HG03175 (cell line): ENCODE measurements at regions not wholly inside any gene's neighbourhood (a gene's known extent, or its start where the extent isn't known, plus 50 kb on each side); places are given as distances from the start of the nearest gene placed in this dataset.
"Not testable (repeated sequence)": the region's sequence is repeated elsewhere in the genome, so short reads cannot be mapped to it uniquely, and the experiment has no call there.

Source experiments
- ATAC-seq: cut with Tn5 transposase; IDR thresholded peaks from one replicate; pipeline ENCODE4 v1.9.1; 2021; ENCODE audit warnings: mild to moderate bottlenecking, moderate library complexity; ENCODE audit not compliant: unreplicated experiment

GRCh38 chr12:24679126-24679525 is 269.8 kb downstream of the BCAT1 start:
- no peak for ATAC-seq

- no peak for ATAC-seq
Measured at GRCh38 chr12:24678436-24678835, 270.5 kb downstream of the BCAT1 start.

DNA sequence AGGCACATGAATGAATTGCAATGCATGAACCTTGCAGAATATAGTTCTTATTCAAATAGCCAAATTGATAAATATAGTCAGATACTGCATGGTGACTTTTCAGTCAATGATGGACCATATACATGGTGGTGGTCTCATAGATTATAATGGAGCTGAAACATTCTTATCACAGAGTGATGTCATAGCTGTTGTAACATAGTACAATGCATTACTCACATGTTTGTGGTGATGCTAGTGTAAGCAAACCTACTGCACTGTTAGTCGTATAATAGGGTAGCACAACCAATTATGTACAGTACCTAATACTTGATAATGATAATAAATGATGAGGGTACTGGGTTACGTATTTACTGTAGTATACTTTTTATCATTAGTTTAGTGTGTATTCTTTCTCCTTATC is 280.3 kb downstream of the BCAT1 start:
- no peak for ATAC-seq

DNA sequence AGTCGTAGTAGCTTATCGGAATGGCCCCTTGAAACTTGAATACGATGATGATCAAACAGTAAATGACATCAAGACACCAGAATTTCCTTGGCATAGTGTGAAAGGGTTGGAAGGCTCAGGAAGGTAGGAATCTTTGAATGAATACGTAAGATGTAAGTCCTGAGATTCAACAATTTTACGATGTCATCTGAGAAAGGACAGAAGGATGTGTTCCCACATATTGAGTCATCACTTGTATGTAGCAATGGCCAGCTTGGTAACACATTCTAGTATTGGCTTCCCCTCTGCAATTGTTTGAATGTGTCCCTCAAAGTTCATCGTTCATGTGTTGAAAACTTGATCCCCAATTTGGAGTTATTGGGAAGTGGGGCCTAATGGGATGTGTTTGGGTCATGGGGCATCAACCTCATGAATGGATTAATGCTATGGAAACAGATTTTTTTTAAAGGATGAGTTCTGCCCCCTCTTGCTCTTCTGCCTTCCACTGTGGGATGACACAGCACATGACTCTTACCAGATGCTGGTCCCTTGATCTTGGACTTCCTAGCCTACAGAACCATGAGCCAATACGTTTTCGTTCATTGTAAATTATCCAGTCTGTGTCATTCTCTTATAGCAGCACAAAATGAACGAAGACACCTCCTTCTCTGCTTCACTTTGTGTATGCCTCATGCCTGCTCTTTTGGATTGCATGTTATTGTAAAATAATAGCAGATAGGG is 284.6 kb downstream of the BCAT1 start:
- no peak for ATAC-seq

- ATAC-seq: no peak
Measured at GRCh38 chr12:24661657-24662096, 287.2 kb downstream of the BCAT1 start.

GRCh38 chr12:24659016-24659415 is 289.9 kb downstream of the BCAT1 start:
- no peak for ATAC-seq

GRCh38 chr12:24654344-24654743 is 294.6 kb downstream of the BCAT1 start:
- ATAC-seq: not testable (repeated sequence)

DNA sequence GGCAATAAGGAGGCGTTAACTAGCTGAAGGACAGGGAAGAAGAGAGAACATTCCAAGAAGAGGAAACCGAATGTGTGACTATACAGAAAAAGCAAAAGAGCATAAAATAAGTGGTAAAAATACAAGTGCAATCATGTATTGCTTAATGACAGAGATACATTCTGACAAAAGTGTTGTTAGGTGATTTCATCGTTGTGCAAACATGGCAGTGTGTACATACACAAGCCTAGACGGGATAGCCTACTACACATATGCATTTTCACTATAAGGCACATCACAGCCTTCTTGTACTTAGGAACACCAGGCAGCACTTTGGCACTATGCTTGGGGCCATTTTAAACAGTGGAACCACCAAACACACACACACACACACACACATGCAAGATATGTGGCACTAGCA is 299.3 kb downstream of the BCAT1 start:
- ATAC-seq: no peak

DNA sequence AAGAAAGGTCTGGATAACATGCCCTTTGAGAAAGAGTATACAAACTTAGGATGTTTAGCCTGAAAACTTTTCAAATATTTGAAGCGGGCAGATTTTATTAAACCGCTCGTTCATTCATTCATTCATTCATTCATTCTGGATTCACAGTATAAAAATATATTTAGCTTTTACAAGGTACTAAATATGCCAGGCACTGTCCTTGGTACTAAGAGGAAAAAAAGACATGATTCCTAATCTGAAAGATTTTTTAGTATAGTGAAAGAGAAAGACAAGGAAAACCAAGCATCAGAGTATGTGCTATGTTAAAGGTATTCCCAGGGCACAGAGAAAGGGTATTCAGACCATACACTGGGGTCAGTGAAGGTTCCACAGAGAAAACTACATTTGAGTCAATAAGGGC is 299.7 kb downstream of the BCAT1 start:
- no peak for ATAC-seq

- no peak for ATAC-seq
Measured at GRCh38 chr12:24645254-24645653, 303.6 kb downstream of the BCAT1 start.

DNA sequence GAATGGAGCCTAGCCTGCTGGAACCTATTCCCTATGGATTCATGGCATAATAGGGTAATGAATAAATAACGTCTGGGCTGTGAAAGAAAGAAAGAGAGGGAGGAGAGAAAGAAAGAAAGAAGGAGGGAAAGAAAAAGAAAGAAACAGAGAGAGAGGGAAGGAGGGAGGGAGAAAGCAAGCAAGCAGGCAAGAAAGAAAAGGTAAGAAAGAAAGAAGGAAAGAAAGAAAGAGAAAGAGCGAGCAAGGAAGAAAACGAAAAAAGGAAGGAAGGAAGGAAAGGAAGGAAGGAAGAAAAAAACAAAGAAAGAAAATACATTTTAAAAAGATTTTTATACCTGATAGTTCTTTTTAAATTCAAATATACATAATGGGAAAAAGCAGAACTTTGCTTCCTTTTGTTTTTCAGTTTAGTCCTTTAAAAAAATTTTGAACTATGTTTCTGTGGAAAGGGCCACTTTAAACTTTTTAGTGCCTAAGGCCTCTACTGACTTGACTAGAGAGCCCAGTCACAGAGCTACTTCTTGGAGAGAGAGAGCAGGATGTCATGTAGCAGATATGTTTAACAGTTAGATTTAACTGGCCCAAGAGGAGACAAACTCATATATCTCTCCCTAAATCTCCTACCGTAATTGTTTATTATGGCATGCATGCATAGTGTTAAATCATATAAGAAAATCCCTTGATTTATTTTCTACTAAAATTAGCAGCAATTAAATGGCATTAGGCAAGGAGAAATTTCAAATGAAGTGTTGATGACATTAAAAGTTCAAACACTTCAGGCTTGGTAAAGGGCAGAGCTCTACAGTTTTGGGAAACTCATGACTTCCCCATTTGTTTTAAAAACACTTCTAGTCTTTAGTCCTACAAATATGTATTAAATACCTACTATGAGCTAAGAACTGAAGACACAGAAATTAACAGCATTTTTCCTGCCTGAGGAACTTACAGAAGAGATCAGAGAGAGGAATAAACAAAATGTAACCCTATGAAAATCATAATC is 305.5 kb downstream of the BCAT1 start:
- ATAC-seq: no peak

GRCh38 chr12:24639641-24640040 is 309.3 kb downstream of the BCAT1 start:
- ATAC-seq: no peak

- ATAC-seq: no peak
Measured at GRCh38 chr12:24632466-24632865, 316.4 kb downstream of the BCAT1 start.

DNA sequence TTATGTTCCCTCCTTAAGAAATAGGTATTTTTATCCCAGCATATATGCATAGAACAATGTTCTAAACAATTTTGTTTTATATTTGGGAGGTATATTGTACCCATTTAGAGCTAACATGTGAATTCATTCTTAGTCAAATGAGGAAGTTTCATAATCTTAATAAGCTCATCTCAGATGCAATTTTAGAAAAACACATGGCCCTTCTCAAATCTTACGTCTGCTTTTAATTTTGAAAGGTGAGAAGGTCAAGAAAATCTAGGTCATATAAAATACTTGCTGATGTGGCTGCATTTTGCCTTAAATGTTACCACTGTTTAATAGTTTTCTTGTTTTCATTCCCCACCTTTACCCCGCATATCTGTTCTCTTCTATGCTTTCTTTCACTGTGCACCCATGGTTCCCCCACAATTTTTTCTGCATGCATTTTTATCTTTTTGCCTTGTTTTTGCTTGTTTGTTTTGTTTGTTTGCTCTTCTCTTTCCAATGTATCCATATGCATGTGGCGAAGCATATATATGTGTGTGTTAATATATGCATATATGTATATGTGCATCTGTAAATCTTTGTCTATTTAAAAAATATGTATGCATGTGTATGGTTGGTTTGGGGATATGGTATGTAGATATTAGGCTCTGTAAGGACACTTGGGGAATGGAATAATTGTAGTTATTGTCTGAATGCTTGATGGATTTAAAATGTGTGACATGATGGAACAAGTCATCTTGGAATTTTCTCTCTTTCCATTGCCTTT is 317.1 kb downstream of the BCAT1 start:
- ATAC-seq: no peak

- ATAC-seq: no peak
Measured at GRCh38 chr12:24630856-24631255, 318.0 kb downstream of the BCAT1 start.

- ATAC-seq: no peak
Measured at GRCh38 chr12:24630446-24630845, 318.5 kb downstream of the BCAT1 start.

GRCh38 chr12:24625103-24625502 is 323.8 kb downstream of the BCAT1 start:
- no peak for ATAC-seq

GRCh38 chr12:24619954-24620353 is 328.9 kb downstream of the BCAT1 start:
- ATAC-seq: not testable (repeated sequence)

DNA sequence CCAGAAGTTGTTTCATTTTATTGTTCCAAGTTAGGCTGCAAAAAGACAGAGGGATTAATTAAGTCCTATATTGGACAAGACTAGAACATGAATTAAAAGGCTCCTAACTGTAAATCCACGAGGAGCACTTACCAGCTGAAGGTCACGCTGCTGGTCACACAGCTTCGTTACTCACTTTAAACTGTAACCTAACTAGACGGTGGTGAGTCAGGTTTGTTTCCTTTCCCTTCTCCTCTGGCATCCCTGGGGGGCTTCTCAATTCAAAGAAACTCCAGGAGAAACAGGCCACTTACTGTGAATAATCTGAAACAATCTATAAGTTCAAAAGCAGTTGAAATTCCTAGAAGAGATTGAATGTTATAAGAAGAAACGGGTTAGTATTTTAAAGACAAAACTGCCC is 331.4 kb downstream of the BCAT1 start:
- no peak for ATAC-seq

DNA sequence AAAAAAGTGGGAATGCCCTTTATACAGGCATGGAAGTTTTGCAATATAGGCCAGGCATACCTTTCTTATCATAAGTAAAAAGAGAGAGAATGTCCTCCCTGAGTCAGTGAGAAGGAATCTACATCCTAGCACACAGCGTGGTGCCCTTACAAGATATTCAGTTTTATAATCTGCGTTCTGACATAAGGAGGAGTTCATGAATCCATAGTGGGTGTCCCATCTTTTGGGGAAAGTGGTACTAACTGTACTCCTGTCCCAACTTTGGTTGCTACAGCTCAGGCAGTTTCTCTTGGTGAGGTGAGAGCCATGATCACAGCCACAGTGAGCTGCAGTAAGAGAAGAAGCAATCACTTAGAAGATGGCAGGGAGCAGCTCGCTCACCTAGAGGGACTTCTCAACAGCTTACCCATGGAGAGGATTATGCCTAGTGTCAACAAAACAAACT is 332.9 kb downstream of the BCAT1 start:
- no peak for ATAC-seq

- no peak for ATAC-seq
Measured at GRCh38 chr12:24608637-24609285, 340.1 kb downstream of the BCAT1 start.
